ENCODE measurements at regions not wholly inside any gene's neighbourhood (a gene's known extent, or its start where the extent isn't known, plus 50 kb on each side); places are given as distances from the start of the nearest gene placed in this dataset.

GRCh38 chr13:68261105-68261504 is 1031.0 kb upstream of the PCDH9 start:
- TF ChIP-seq, protein P1, sequence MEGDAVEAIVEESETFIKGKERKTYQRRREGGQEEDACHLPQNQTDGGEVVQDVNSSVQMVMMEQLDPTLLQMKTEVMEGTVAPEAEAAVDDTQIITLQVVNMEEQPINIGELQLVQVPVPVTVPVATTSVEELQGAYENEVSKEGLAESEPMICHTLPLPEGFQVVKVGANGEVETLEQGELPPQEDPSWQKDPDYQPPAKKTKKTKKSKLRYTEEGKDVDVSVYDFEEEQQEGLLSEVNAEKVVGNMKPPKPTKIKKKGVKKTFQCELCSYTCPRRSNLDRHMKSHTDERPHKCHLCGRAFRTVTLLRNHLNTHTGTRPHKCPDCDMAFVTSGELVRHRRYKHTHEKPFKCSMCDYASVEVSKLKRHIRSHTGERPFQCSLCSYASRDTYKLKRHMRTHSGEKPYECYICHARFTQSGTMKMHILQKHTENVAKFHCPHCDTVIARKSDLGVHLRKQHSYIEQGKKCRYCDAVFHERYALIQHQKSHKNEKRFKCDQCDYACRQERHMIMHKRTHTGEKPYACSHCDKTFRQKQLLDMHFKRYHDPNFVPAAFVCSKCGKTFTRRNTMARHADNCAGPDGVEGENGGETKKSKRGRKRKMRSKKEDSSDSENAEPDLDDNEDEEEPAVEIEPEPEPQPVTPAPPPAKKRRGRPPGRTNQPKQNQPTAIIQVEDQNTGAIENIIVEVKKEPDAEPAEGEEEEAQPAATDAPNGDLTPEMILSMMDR (optimal IDR thresholded peaks at IDR 0.05 in 1 of 3, IDR thresholded peaks at IDR 0.05 in 1 of 3, conservative IDR thresholded peaks at IDR 0.05 in 1 of 3; ENCODE audit: extremely low read depth in 1 of 3, insufficient read depth in 2 of 3, low read length in 3 of 3) = no peak
- no peak for TF ChIP-seq EZH2 (IDR thresholded peaks at IDR 0.05; ENCODE audit: low read length)

All from keratinocyte (primary cell).